Astrocyte (in vitro differentiated cells and primary cell): ENCODE measurements at regions not wholly inside any gene's neighbourhood (a gene's known extent, or its start where the extent isn't known, plus 50 kb on each side); places are given as distances from the start of the nearest gene placed in this dataset.

ENCODE experiments used
- DNase-seq: peaks from one replicate; pipeline ENCODE4 v3.0.0-alpha.2; 2010; ENCODE audit warnings: low read depth
- FAIRE-seq: peaks from 2 replicates; lab custom pipeline; 2011; peaks lifted over from hg19 to GRCh38; lab: Jason Lieb, UNC
- H2AFZ ChIP-seq: 2 replicates; pipeline ENCODE4 v1.6.0; 2012; ENCODE audit warnings: low read depth, low read length, inconsistent platforms
- H3K27ac ChIP-seq: 2 replicates; pipeline ENCODE4 v1.5.1; 2011; ENCODE audit warnings: low read depth, low read length, inconsistent platforms
- H3K27me3 ChIP-seq: 2 replicates; pipeline ENCODE4 v1.6.0; 2011; ENCODE audit warnings: low read length, inconsistent platforms; ENCODE audit not compliant: insufficient read depth
- H3K36me3 ChIP-seq: 2 replicates; pipeline ENCODE4 v1.5.1; 2011; ENCODE audit warnings: low read length, inconsistent platforms; ENCODE audit not compliant: insufficient read depth
- H3K4me1 ChIP-seq: 2 replicates; pipeline ENCODE4 v1.5.1; 2011; ENCODE audit warnings: low read length, inconsistent platforms; ENCODE audit not compliant: insufficient read depth
- H3K4me2 ChIP-seq: 2 replicates; pipeline ENCODE4 v1.6.0; 2012; ENCODE audit warnings: low read length, inconsistent platforms
- H3K4me3 ChIP-seq: 2 replicates; pipeline ENCODE4 v1.5.1; 2011; ENCODE audit warnings: low read depth, mild to moderate bottlenecking, low read length, inconsistent platforms; ENCODE audit not compliant: insufficient read depth
- H3K79me2 ChIP-seq: 2 replicates; pipeline ENCODE4 v1.6.0; 2012; ENCODE audit warnings: mild to moderate bottlenecking, low read length, inconsistent platforms; ENCODE audit not compliant: insufficient read depth
- H3K9ac ChIP-seq: 2 replicates; pipeline ENCODE4 v1.6.0; 2012; ENCODE audit warnings: mild to moderate bottlenecking, low read length, inconsistent platforms
- H3K9me3 ChIP-seq: 2 replicates; pipeline ENCODE4 v1.5.1; 2012; ENCODE audit warnings: low read depth, mild to moderate bottlenecking, low read length, inconsistent platforms; ENCODE audit not compliant: insufficient read depth
- H4K20me1 ChIP-seq: 2 replicates; pipeline ENCODE4 v1.6.0; 2012; ENCODE audit warnings: low read length, inconsistent platforms; ENCODE audit not compliant: insufficient read depth
- H3K27ac Mint-ChIP-seq: one replicate; pipeline ENCODE4 v1.8.0; 2021; ENCODE audit warnings: mild to moderate bottlenecking, mixed read lengths; ENCODE audit not compliant: unreplicated experiment
- H3K27me3 Mint-ChIP-seq: one replicate; pipeline ENCODE4 v1.8.0; 2021; ENCODE audit warnings: low read depth, mixed read lengths; ENCODE audit not compliant: unreplicated experiment
- H3K36me3 Mint-ChIP-seq: one replicate; pipeline ENCODE4 v1.8.0; 2021; ENCODE audit warnings: low read depth, mixed read lengths; ENCODE audit not compliant: unreplicated experiment
- H3K4me1 Mint-ChIP-seq: one replicate; pipeline ENCODE4 v1.8.0; 2021; ENCODE audit warnings: low read depth, mixed read lengths; ENCODE audit not compliant: unreplicated experiment
- H3K4me3 Mint-ChIP-seq: one replicate; pipeline ENCODE4 v1.8.0; 2021; ENCODE audit warnings: mild to moderate bottlenecking, moderate library complexity, mixed read lengths; ENCODE audit not compliant: unreplicated experiment
- H3K9me3 Mint-ChIP-seq: one replicate; pipeline ENCODE4 v1.8.0; 2021; ENCODE audit warnings: mild to moderate bottlenecking, mixed read lengths; ENCODE audit not compliant: unreplicated experiment
- CTCF ChIP-seq: IDR thresholded peaks from 2 replicates; pipeline ENCODE4 v1.5.1; 2011; ENCODE audit warnings: low read depth, mild to moderate bottlenecking, inconsistent platforms, low read length, moderate library complexity; ENCODE audit not compliant: insufficient read depth
- EZH2 ChIP-seq: IDR thresholded peaks from 2 replicates; pipeline ENCODE4 v1.6.1; 2012; ENCODE audit warnings: mild to moderate bottlenecking, low read length, inconsistent platforms; ENCODE audit not compliant: insufficient read depth

DNA sequence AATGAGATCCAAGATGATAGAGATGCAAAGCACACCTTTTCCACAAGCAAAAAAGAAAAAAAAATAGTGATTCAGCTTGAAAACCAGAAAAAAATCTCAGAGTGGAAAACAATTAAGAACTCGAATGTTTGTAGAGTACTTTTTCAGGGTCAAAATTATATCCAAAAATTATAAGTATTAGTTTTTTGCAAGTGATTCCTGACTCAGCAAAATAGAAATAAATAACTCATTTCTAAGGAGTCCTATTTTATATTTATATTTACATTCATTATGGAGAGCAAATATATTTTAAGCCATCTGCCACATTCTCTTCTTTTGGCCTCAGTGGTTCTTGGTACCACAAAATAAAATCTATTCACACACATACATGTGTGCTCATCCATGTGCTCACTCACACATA is 1011.8 kb upstream of the ARRDC3 start:
- no peak overlapping the region for H3K4me3 ChIP-seq
- Mint-ChIP-seq H3K36me3 (no peaks in the 10 kb centered on the region), H3K27me3 (no peaks in the 10 kb centered on the region), H3K27ac (no peak overlapping the region), H3K4me3 (no peak overlapping the region), H3K9me3 (no peaks in the 10 kb centered on the region), H3K4me1 (no peaks in the 10 kb centered on the region)
- H3K27ac ChIP-seq, result no peak overlapping the region
- H3K36me3 ChIP-seq, result no peaks in the 10 kb centered on the region
- H3K9me3 ChIP-seq, result no peaks in the 10 kb centered on the region
- no peaks in the 10 kb centered on the region for H4K20me1 ChIP-seq
- no peak for FAIRE-seq
- no peak overlapping the region for H3K9ac ChIP-seq
- no peaks in the 10 kb centered on the region for H3K79me2 ChIP-seq
- no peaks in the 10 kb centered on the region for H3K27me3 ChIP-seq
- H3K4me2 ChIP-seq, result no peak overlapping the region
- TF ChIP-seq CTCF, result no peak
- no peak for TF ChIP-seq EZH2
- H2AFZ ChIP-seq, result no peak overlapping the region
- no peak for DNase-seq
- H3K4me1 ChIP-seq, result no peaks in the 10 kb centered on the region

DNA sequence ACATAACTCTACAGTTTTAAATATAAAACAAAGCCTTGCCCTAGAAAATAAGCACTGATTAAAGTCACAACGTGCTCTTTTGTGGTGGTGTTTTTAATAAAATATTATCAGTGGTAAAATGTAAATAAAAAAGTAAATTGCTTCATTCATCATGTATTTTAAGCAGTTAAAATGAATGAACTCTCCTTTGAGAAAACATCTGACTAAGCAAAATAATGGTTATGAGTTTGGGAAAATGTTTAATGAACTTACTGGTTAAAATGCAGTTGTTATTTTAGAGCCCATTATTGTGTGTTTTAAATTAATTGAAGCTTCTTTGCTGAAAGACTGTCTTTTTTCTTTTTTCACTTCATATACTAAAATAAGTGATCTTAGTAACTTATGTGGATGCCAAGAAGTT is 1007.5 kb upstream of the ARRDC3 start:
- Histone ChIP-seq H2AFZ (no peak overlapping the region), H3K9ac (no peak overlapping the region), H3K4me3 (no peak overlapping the region), H3K9me3 (no peaks in the 10 kb centered on the region), H3K36me3 (no peaks in the 10 kb centered on the region), H3K4me2 (no peak overlapping the region), H3K27me3 (no peaks in the 10 kb centered on the region), H4K20me1 (no peaks in the 10 kb centered on the region), H3K27ac (no peak overlapping the region), H3K4me1 (no peaks in the 10 kb centered on the region), H3K79me2 (no peaks in the 10 kb centered on the region)
- Mint-ChIP-seq H3K27me3 (no peaks in the 10 kb centered on the region), H3K4me1 (no peaks in the 10 kb centered on the region), H3K36me3 (no peaks in the 10 kb centered on the region), H3K27ac (no peak overlapping the region), H3K4me3 (no peak overlapping the region), H3K9me3 (no peaks in the 10 kb centered on the region)
- DNase-seq, result no peak
- TF ChIP-seq EZH2 (no peak), CTCF (no peak)
- no peak for FAIRE-seq

DNA sequence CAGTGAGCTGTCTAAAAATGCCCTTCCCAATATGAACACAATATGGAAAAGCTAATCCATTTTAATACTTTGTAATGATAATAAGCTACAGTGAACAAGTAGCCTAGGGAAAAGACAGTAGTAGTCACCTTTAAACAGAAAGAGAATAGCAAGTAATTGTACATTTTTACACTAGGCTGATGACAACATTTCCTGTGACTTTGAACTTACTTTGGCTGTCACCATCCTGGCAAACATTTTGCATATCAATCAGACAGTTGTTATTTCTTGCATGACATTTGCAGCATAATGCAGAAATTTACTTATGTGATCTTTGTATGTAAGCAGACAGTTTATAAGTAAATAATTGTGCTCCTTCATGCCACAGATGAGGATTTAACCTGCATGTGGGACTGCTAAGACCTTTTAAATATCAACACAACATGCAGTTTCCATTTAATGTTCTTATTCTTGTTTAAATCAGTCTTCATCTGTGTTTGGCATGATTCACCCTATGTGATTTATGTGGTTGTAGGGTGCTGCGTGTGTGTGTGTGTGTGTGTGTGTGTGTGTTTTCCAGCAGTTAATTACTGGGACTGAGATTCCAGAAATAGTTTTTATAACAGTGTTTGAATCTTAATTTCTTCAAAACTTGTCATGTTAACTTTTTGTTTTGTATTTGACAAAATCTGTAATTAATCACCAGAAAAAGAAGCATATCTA is 997.1 kb upstream of the ARRDC3 start:
- H3K27ac ChIP-seq, result no peak overlapping the region
- no peak overlapping the region for H3K4me2 ChIP-seq
- no peaks in the 10 kb centered on the region for H3K79me2 ChIP-seq
- H3K27me3 ChIP-seq, result no peaks in the 10 kb centered on the region
- Mint-ChIP-seq H3K4me1 (peaks cover 6% of the 10 kb centered on the region), H3K27ac (no peak overlapping the region), H3K9me3 (no peaks in the 10 kb centered on the region), H3K36me3 (no peaks in the 10 kb centered on the region), H3K27me3 (no peaks in the 10 kb centered on the region), H3K4me3 (no peak overlapping the region)
- H4K20me1 ChIP-seq, result no peaks in the 10 kb centered on the region
- no peak overlapping the region for H3K9ac ChIP-seq
- no peaks in the 10 kb centered on the region for H3K36me3 ChIP-seq
- FAIRE-seq (no peak), DNase-seq (peak; percentile 36)
- peaks cover 10% of the 10 kb centered on the region for H3K4me1 ChIP-seq
- H2AFZ ChIP-seq, result no peak overlapping the region
- H3K4me3 ChIP-seq, result no peak overlapping the region
- H3K9me3 ChIP-seq, result no peaks in the 10 kb centered on the region
- TF ChIP-seq CTCF (no peak), EZH2 (no peak)
